ENCODE measurements at regions not wholly inside any gene's neighbourhood (a gene's known extent, or its start where the extent isn't known, plus 50 kb on each side); places are given as distances from the start of the nearest gene placed in this dataset.

- DNase-seq (ENCODE audit: low spot score in 2 of 2) (peak in 1 of 2 donors; percentile 17), FAIRE-seq (no peak)
These were observed 1038.5 kb upstream of the NR2F2 start for GRCh38 chr15:95291898-95292472.

DNA sequence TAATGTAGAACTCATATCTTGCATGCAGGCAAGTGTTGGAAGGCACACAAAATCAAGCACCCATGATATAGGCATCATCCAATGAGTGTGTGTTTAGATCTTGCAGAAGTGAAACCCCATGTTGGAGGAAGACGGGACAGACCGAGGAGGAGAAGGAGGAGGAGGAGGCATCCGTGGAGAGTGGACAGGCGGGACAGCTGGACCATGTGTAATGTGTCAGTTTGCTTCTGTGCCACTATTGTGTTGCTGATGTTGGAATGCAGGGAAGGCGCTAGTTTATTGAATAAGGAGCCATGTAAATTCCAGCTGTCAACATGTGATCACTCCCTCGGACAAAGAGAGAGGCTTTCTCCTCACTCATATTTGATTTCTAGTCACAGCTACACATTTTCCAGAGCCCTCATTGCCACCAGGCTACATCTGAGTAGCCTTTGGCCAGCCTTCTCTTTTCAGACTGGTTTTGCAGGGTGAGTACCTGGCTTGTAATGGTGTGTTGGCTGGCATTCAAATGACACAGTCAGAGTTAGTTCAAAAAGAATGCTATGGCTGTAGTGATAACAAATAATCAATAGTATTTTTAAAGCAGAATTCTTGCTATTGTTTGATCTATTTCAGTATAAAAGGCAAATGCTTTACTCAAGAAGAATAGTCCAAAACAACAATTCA is 1037.6 kb upstream of the NR2F2 start:
- DNase-seq (ENCODE audit: low spot score in 2 of 2): no peak
- no peak for FAIRE-seq

DNA sequence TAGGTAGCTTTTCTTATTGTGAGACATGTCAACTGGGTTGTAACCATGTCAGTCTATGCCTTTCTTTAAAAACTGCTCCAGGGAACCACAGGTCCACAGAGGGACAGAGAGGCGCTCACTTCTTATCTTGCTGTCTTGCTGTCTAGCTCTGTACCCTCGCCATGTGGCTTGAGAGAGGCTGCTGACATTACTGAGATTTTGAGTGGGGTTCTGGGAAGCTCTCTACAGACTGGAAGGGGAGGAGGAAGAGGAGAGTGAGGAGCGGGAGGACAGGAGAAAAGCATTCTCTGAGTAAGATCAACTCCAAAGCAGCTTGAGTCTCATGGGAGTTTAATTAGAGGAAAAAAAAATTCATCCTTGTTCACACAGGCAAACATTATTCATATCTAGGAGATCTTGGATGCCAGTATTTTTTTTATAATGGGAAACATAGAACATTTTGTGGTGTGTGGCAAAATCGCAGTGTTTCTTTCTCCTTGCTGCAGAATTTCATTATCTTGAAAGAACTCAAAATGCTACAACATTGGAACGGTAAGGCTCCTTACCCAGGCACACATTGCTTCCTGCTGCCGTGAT is 1037.0 kb upstream of the NR2F2 start:
- FAIRE-seq (no peak), DNase-seq (ENCODE audit: low spot score in 2 of 2) (no peak)

GRCh38 chr15:95295363-95295762 is 1035.1 kb upstream of the NR2F2 start:
- DNase-seq (ENCODE audit: low spot score in 2 of 2) (no peak), FAIRE-seq (no peak)

DNA sequence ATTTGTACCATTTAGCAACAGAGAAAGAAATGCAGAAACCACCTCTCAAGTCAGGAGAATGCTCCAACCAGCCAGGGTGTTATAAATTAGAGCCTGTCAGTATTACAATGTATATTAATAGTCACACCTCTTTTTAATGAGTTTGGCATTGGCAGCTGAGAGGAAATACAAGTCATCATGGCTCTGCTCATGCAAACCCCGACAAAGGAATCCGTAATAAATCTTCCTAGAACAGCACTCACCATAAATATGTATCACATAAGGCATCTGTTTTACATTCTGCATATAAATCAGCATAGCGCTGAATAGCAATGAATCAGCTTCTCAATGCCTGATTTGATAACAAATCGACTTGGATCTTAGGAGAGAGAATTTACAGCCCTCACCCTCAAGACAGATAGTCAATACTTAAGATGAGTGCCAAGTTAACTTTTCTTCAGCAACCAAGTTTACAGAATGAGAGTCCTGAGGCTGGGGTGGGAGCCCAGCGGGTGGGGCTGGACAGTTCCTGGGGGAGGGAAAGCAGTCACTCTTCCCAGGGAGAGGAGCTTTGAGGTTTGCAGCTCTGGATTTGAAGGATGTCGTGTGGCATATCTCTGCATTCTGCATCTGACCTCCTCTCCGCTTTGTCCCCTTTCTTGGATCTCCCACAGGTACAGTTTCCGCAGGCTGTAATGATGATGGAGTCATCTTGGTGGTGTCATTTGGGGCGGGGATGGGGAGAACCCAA is 1034.4 kb upstream of the NR2F2 start:
- FAIRE-seq: no peak

GRCh38 chr15:95296643-95297042 is 1033.9 kb upstream of the NR2F2 start:
- FAIRE-seq: no peak
- no peak for DNase-seq (ENCODE audit: low spot score in 2 of 2)

More for the DNA sequence above, 1034.4 kb upstream of the NR2F2 start:
- DNase-seq (ENCODE audit: low spot score in 2 of 2): no peak

- DNase-seq (ENCODE audit: low spot score in 2 of 2) (no peak), FAIRE-seq (no peak)
These were observed 1031.8 kb upstream of the NR2F2 start for GRCh38 chr15:95298729-95299128.

GRCh38 chr15:95300958-95301357 is 1029.5 kb upstream of the NR2F2 start:
- no peak for FAIRE-seq

GRCh38 chr15:95302206-95302605 is 1028.3 kb upstream of the NR2F2 start:
- DNase-seq (ENCODE audit: low spot score in 2 of 2): no peak
- no peak for FAIRE-seq

More at GRCh38 chr15:95300958-95301357, 1029.5 kb upstream of the NR2F2 start:
- no peak for DNase-seq (ENCODE audit: low spot score in 2 of 2)

DNA sequence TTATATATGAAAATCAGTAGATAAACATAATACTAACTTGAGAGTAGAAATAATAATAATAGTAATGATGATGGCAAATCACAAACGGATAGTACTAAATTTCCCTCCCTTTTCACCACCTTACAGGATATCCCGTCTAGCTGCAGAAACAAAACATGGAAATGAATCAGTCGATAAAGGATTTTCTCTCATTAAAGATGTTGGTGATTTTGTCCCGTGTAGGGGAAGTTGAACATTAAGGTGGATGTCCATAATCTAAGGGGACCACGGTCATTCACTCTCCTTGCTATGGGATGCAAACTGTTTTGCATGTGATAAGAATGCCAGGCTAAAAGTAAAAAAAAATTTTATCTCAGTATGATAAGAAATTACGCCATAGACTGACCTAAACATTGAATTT is 1027.7 kb upstream of the NR2F2 start:
- DNase-seq (ENCODE audit: low spot score in 2 of 2) (no peak), FAIRE-seq (no peak)

DNA sequence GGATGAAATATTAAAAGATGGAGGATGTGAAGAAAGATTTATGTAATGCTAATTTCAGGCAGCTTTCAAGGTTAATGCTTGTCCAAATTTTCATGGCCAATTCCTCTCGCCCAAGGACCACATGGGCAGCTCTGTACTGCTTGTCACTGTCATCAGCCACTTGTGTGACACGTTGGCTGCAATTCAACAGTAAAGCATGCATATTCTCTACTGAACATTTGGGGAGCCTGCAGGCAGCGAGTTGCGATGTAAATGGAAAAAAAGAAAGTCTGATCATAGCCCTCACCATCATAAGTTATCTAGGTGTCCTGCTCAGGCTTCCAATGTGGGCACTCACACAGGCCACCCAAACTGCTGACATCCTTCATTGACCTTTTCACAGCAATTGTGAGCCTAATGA is 1026.8 kb upstream of the NR2F2 start:
- DNase-seq (ENCODE audit: low spot score in 2 of 2) (no peak), FAIRE-seq (no peak)

GRCh38 chr15:95304151-95304946 is 1026.2 kb upstream of the NR2F2 start:
- FAIRE-seq (no peak), DNase-seq (ENCODE audit: low spot score in 2 of 2) (no peak)

DNA sequence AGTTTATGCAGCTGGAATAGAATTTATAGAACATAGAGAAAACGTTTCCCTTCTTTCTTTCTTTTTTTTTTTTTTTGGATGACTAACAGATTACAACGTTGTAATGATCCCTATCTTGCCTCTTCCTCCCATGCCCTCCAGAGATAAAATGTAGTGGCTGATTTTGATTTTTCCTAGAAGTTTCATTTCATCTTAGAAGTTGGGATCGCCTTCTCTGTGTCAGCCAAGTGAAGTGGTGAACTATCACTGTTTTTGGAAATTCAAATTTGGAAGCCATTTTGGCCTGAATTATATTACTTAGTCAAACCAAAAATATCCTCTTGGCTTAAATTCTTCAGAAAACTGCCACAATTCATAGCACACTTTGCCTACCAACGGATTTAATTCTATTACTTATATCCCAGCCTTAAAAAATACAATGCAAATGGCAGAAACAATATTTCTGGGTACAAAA is 1025.5 kb upstream of the NR2F2 start:
- FAIRE-seq: no peak
- no peak for DNase-seq (ENCODE audit: low spot score in 2 of 2)

GRCh38 chr15:95307115-95307514 is 1023.4 kb upstream of the NR2F2 start:
- FAIRE-seq (no peak), DNase-seq (ENCODE audit: low spot score in 2 of 2) (no peak)

DNA sequence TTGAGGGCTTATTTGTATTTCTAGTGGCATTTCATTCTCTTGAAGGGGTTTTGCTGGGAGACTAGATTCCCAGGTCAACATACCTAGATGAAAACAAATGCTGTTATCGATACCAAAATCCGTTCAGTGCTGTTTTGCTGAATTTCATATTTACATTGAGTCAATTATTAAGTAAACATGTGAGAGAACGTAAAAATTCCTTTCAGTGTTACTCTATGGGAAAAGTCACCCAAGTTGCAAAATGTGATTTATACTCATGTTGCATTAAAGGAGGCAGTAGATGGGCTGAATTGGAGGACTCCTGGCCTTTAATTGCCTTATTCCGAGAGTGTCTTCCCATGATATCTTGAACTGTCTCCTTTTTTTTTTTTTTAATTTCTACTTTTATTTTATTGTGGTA is 1011.3 kb upstream of the NR2F2 start:
- FAIRE-seq (no peak), DNase-seq (ENCODE audit: low spot score in 2 of 2) (no peak)

- no peak for DNase-seq (ENCODE audit: low spot score in 2 of 2)
These were observed 1006.7 kb upstream of the NR2F2 start for GRCh38 chr15:95323796-95324195.

GRCh38 chr15:95324656-95325055 is 1005.8 kb upstream of the NR2F2 start:
- FAIRE-seq: no peak
- no peak for DNase-seq (ENCODE audit: low spot score in 2 of 2)

More at GRCh38 chr15:95323796-95324195, 1006.7 kb upstream of the NR2F2 start:
- FAIRE-seq: no peak

- DNase-seq (ENCODE audit: low spot score in 2 of 2): no peak
These were observed 1004.6 kb upstream of the NR2F2 start for GRCh38 chr15:95325763-95326404.

DNA sequence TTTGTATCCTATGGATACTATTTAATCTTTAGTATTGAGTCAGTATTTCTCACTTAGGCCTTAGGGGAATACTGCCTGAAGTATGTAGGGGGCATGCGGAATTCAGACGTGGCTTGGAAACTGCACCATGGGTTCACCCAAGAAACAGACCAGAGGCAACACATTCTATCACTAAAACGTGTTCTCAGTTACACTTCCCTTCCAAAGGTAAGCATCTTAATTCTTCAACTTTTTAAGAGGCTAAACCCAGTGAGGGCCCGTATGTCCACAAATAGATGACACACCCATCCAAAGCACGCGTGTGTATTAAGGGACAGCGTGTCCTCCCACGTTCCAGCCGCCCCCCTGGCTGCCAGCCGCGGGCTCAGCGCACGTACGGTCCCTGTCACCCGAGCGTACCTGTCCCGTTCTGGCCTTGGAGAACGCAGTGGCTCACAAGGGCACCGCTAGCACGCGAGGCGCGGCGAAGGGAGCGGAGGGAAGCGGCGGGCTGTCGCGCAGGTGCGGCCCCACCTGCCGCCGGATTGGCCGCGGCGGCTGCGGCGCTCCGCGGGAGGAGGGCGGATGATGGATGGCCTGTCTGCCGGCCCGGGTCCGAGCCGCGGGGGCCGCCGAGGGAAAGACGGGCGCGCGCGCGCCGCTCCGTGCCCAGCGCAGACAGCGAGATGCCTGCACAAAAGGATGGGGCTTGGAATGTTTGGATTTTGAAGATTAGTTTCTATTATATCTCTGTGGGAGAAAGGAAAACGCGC is 1003.9 kb upstream of the NR2F2 start:
- FAIRE-seq: no peak
- DNase-seq (ENCODE audit: low spot score in 2 of 2): peak in 1 of 2 donors; percentile 25

More at GRCh38 chr15:95325763-95326404, 1004.6 kb upstream of the NR2F2 start:
- FAIRE-seq: no peak
